Lower leg skin (tissue), 3 donors: ENCODE measurements at regions not wholly inside any gene's neighbourhood (a gene's known extent, or its start where the extent isn't known, plus 50 kb on each side); places are given as distances from the start of the nearest gene placed in this dataset.

ENCODE experiments used
- CTCF ChIP-seq, 3 donors: fragments of 450-650 bp; IDR thresholded peaks; one replicate each; pipeline ENCODE4 v1.5.1; 2016; ENCODE audit warnings: antibody characterized with exemption in 3 of 3, mild to moderate bottlenecking in 3 of 3, moderate library complexity in 2 of 3
- POLR2A ChIP-seq, 2 donors: fragments of 450-650 bp; IDR thresholded peaks; one replicate each; pipeline ENCODE4 v1.6.1; 2016 to 2017; ENCODE audit warnings: antibody characterized with exemption in 2 of 2, mild to moderate bottlenecking in 1 of 2, moderate library complexity in 1 of 2

GRCh38 chr3:147895509-147895908 lies 486.3 kb downstream of the ZIC1 start:
- no peak for TF ChIP-seq POLR2A (IDR thresholded peaks at IDR 0.05)
- no peak for TF ChIP-seq CTCF (IDR thresholded peaks at IDR 0.05)
